ENCODE measurements at regions not wholly inside any gene's neighbourhood (a gene's known extent, or its start where the extent isn't known, plus 50 kb on each side); places are given as distances from the start of the nearest gene placed in this dataset.

- TF ChIP-seq CBX5 (IDR thresholded peaks at IDR 0.05; ENCODE audit: low read depth) (no peak), MTA2 (IDR thresholded peaks at IDR 0.05; ENCODE audit: low read depth) (peak; percentile 57), HSF1 (IDR thresholded peaks at IDR 0.05; ENCODE audit: low read depth, low read length) (no peak), IKZF1 (conservative IDR thresholded peaks at IDR 0.05) (peak; percentile 52), STAT1 (conservative IDR thresholded peaks at IDR 0.05) (no peak), CHD2 (IDR thresholded peaks at IDR 0.05; ENCODE audit: borderline replicate concordance, low read depth, low read length) (no peak), IRF4 (IDR thresholded peaks at IDR 0.05; ENCODE audit: low read depth, low read length) (0 out of 2 replicates have a peak, but pooled peaks have one; percentile 37), CHD1 (IDR thresholded peaks at IDR 0.05; ENCODE audit: low read depth, low read length) (no peak), DPF2 (IDR thresholded peaks at IDR 0.05) (peak; percentile 72), NFIC (IDR thresholded peaks at IDR 0.05; ENCODE audit: low read depth, low read length) (no peak), RAD51 (IDR thresholded peaks at IDR 0.05) (no peak), SPI1 (IDR thresholded peaks at IDR 0.05; ENCODE audit: borderline replicate concordance, insufficient read depth, low read depth, low read length) (peak; percentile 94), CEBPB (IDR thresholded peaks at IDR 0.05; ENCODE audit: borderline replicate concordance in 1 of 2, low read depth in 2 of 2, low read length in 2 of 2) (no peak), MYC (IDR thresholded peaks at IDR 0.05; ENCODE audit: insufficient read depth, insufficient read length, insufficient replicate concordance, low read length, severe bottlenecking) (no peak), ZBTB40 (IDR thresholded peaks at IDR 0.05; ENCODE audit: borderline replicate concordance) (no peak), EP300 (IDR thresholded peaks at IDR 0.05; ENCODE audit: borderline replicate concordance in 1 of 2, control insufficient read depth in 1 of 2, low read depth in 2 of 2, low read length in 2 of 2) (peak in 1 of 2 experiments; percentile 50; a peak in 1 of 4 replicates)
- TF ChIP-seq, protein P1, sequence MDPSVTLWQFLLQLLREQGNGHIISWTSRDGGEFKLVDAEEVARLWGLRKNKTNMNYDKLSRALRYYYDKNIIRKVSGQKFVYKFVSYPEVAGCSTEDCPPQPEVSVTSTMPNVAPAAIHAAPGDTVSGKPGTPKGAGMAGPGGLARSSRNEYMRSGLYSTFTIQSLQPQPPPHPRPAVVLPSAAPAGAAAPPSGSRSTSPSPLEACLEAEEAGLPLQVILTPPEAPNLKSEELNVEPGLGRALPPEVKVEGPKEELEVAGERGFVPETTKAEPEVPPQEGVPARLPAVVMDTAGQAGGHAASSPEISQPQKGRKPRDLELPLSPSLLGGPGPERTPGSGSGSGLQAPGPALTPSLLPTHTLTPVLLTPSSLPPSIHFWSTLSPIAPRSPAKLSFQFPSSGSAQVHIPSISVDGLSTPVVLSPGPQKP (IDR thresholded peaks at IDR 0.05; ENCODE audit: low read depth, low read length), result no peak
- TF ChIP-seq, protein P2, sequence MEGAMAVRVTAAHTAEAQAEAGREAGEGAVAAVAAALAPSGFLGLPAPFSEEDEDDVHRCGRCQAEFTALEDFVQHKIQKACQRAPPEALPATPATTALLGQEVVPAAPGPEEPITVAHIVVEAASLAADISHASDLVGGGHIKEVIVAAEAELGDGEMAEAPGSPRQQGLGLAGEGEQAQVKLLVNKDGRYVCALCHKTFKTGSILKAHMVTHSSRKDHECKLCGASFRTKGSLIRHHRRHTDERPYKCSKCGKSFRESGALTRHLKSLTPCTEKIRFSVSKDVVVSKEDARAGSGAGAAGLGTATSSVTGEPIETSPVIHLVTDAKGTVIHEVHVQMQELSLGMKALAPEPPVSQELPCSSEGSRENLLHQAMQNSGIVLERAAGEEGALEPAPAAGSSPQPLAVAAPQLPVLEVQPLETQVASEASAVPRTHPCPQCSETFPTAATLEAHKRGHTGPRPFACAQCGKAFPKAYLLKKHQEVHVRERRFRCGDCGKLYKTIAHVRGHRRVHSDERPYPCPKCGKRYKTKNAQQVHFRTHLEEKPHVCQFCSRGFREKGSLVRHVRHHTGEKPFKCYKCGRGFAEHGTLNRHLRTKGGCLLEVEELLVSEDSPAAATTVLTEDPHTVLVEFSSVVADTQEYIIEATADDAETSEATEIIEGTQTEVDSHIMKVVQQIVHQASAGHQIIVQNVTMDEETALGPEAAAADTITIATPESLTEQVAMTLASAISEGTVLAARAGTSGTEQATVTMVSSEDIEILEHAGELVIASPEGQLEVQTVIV (IDR thresholded peaks at IDR 0.05; ENCODE audit: borderline replicate concordance, partially characterized antibody), result no peak
Observed at GRCh38 chr21:29418813-29419212, 120.1 kb downstream of the BACH1 start (continued).
